ENCODE measurements at regions not wholly inside any gene's neighbourhood (a gene's known extent, or its start where the extent isn't known, plus 50 kb on each side); places are given as distances from the start of the nearest gene placed in this dataset.

DNA sequence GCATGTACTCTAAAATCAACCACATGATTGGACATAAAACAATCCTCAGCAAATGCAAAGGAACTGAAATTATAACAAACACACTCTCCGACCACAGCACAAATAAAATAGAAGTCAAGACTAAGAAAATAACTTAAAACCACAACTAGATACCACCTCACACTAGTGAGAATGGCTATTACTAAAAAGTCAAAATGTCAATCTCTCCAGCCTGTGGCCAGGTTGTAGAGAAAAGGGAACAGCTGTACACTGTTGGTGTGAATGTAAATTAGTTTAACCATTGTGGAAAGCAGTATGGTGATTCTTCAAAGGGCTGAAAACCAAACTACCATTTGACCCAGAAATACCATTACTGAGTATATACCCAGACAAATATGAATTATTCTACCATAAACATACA lies 1025.7 kb upstream of the TENM4 start:
- no peak overlapping the region for H3K4me3 ChIP-seq
- TF ChIP-seq, protein P1, sequence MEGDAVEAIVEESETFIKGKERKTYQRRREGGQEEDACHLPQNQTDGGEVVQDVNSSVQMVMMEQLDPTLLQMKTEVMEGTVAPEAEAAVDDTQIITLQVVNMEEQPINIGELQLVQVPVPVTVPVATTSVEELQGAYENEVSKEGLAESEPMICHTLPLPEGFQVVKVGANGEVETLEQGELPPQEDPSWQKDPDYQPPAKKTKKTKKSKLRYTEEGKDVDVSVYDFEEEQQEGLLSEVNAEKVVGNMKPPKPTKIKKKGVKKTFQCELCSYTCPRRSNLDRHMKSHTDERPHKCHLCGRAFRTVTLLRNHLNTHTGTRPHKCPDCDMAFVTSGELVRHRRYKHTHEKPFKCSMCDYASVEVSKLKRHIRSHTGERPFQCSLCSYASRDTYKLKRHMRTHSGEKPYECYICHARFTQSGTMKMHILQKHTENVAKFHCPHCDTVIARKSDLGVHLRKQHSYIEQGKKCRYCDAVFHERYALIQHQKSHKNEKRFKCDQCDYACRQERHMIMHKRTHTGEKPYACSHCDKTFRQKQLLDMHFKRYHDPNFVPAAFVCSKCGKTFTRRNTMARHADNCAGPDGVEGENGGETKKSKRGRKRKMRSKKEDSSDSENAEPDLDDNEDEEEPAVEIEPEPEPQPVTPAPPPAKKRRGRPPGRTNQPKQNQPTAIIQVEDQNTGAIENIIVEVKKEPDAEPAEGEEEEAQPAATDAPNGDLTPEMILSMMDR (IDR thresholded peaks at IDR 0.05): no peak
- no peak overlapping the region for H3K27ac ChIP-seq
- no peak for DNase-seq (ENCODE audit: low spot score)

DNA sequence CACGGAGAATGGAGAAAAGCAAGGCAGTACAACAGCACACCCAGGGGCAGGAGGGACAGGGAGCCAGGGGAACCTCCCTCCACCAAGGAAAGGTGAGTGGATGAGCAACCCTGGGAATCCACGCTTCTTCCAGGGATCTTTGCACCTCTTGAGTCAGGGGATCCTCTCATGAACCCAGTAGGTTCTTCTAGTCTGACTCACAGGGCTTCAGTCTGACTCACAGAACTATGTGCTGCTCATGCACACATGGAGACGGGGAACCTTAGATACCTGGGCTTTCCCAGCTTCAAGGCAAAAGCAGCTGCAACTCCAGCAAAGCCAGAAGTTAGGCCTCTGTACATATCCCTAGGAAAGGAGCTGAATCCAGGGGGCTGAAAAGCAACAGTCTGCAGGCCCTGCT lies 1021.4 kb upstream of the TENM4 start:
- no peak overlapping the region for H3K27ac ChIP-seq
- H3K4me3 ChIP-seq: no peak overlapping the region
- TF ChIP-seq, protein P1 (IDR thresholded peaks at IDR 0.05): no peak
- DNase-seq (ENCODE audit: low spot score): no peak

- H3K27ac ChIP-seq: no peak overlapping the region
- TF ChIP-seq, protein P1 (IDR thresholded peaks at IDR 0.05): no peak
- DNase-seq (ENCODE audit: low spot score): no peak
- H3K4me3 ChIP-seq: no peak overlapping the region
Observed at GRCh38 chr11:80458376-80458775, 1017.5 kb upstream of the TENM4 start.

GRCh38 chr11:80457823-80458222 lies 1017.0 kb upstream of the TENM4 start:
- TF ChIP-seq, protein P1 (IDR thresholded peaks at IDR 0.05): no peak
- H3K4me3 ChIP-seq: no peak overlapping the region
- no peak overlapping the region for H3K27ac ChIP-seq
- DNase-seq (ENCODE audit: low spot score): no peak

DNA sequence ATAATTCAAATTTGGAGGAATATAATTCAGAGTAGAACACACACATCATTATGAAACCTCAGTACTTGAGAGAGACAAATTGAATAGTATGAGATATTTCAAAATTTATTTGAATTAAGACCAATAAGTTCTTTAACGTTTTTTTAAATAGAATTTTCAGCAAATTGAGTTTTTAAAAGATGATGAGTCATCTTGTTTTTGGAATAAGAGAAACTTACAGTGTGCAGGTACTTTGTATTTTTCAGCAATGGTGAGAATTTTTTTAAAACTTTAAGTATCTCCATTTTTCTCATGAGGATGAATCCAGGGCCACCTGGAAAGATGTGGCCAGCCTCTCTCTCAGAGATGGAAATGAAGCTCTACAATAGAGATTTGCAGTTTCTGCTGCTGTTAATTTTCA lies 1015.0 kb upstream of the TENM4 start:
- Histone ChIP-seq H3K27ac (no peak overlapping the region), H3K4me3 (no peak overlapping the region)
- DNase-seq (ENCODE audit: low spot score): no peak
- TF ChIP-seq, protein P1 (IDR thresholded peaks at IDR 0.05): no peak

DNA sequence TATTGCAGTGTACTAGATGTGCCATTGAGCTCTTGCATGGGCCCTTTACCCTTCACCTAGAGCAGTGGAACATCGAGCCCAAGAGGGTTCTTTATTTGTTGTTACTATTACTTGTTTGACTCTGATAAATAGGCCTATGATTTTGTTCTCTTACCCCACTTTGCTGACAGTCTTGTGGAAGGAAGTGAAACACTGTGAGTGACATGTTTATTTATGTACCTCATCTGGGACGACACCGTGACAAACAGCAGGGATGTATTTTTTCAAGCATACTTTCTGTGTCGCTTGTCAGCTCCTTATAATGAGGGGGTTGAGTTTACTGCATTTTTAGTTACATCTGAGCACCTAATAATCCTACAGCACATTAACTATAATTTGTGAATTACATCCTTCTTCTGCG lies 1010.3 kb upstream of the TENM4 start:
- TF ChIP-seq, protein P1 (IDR thresholded peaks at IDR 0.05): no peak
- DNase-seq (ENCODE audit: low spot score): no peak

GRCh38 chr11:80448709-80449108 lies 1007.9 kb upstream of the TENM4 start:
- TF ChIP-seq, protein P1 (IDR thresholded peaks at IDR 0.05): no peak
- no peak for DNase-seq (ENCODE audit: low spot score)
- Histone ChIP-seq H3K27ac (no peak overlapping the region), H3K4me3 (no peak overlapping the region)

More for the DNA sequence above, 1010.3 kb upstream of the TENM4 start:
- Histone ChIP-seq H3K27ac (no peak overlapping the region), H3K4me3 (no peak overlapping the region)

Measured in coronary artery (tissue), 2 donors.